Neural cell (in vitro differentiated cells): ENCODE measurements at regions not wholly inside any gene's neighbourhood (a gene's known extent, or its start where the extent isn't known, plus 50 kb on each side); places are given as distances from the start of the nearest gene placed in this dataset.
"Not testable (repeated sequence)": the region's sequence is repeated elsewhere in the genome, so short reads cannot be mapped to it uniquely, and the experiment has no call there.

Experiments used
- H2AFZ ChIP-seq: fragments of 200-600, 300-800 bp; sonication (generic), shearing (Covaris generic); 2 replicates; pipeline ENCODE4 v1.6.0; 2014; ENCODE audit warnings: low read depth, mild to moderate bottlenecking, antibody characterized with exemption, low read length, moderate library complexity
- H3F3A ChIP-seq: fragments of 200-600 bp; shearing (Covaris generic); 2 replicates; pipeline ENCODE4 v1.6.1; 2016; ENCODE audit warnings: mild to moderate bottlenecking, moderate library complexity, mixed read lengths, antibody characterized with exemption, low read length; ENCODE audit not compliant: insufficient read depth, poor library complexity, severe bottlenecking
- H3K27ac ChIP-seq: fragments of 200-600, 300-800 bp; sonication (generic), shearing (Covaris generic); 2 replicates; pipeline ENCODE4 v1.5.1; 2014; ENCODE audit warnings: mild to moderate bottlenecking, low read length, moderate library complexity
- H3K27me3 ChIP-seq: fragments of 300-800, 200-600 bp; sonication (generic), shearing (Covaris generic); 2 replicates; pipeline ENCODE4 v1.6.0; 2014; ENCODE audit warnings: mild to moderate bottlenecking, low read depth, low read length, moderate library complexity; ENCODE audit not compliant: insufficient read depth
- H3K36me3 ChIP-seq: fragments of 300-800, 200-600 bp; sonication (generic), shearing (Covaris generic); 2 replicates; pipeline ENCODE4 v1.5.1; 2014; ENCODE audit warnings: mild to moderate bottlenecking, antibody characterized with exemption, low read length, moderate library complexity; ENCODE audit not compliant: insufficient read depth
- H3K4me2 ChIP-seq: fragments of 300-800, 200-600 bp; sonication (generic), shearing (Covaris generic); 2 replicates; pipeline ENCODE4 v1.6.0; 2014; ENCODE audit warnings: mild to moderate bottlenecking, low read length
- H3K4me3 ChIP-seq: fragments of 300-800, 200-600 bp; sonication (generic), shearing (Covaris generic); 2 replicates; pipeline ENCODE4 v1.5.1; 2014; ENCODE audit warnings: mild to moderate bottlenecking, low read length, moderate library complexity
- H3K79me2 ChIP-seq: fragments of 200-600 bp; shearing (Covaris generic); replicated peaks from 2 replicates; pipeline ENCODE4 v1.6.0; 2014; ENCODE audit warnings: mild to moderate bottlenecking, low read length, moderate library complexity; ENCODE audit not compliant: insufficient read depth
- H3K9ac ChIP-seq: fragments of 300-800, 200-600 bp; sonication (generic), shearing (Covaris generic); 2 replicates; pipeline ENCODE4 v1.6.1; 2016; ENCODE audit warnings: mild to moderate bottlenecking, low read length, mixed read lengths
- H3K9me2 ChIP-seq: fragments of 200-600 bp; shearing (Covaris generic); 2 replicates; pipeline ENCODE4 v1.6.1; 2016; ENCODE audit warnings: mild to moderate bottlenecking, low read length, mixed read lengths; ENCODE audit not compliant: insufficient read depth
- H3K9me3 ChIP-seq: fragments of 200-600, 300-800 bp; sonication (generic), shearing (Covaris generic); 2 replicates; pipeline ENCODE4 v1.6.1; 2016; ENCODE audit warnings: mild to moderate bottlenecking, mixed run types, low read length, moderate library complexity, mixed read lengths
- H4K20me1 ChIP-seq: fragments of 200-600 bp; shearing (Covaris generic); 2 replicates; pipeline ENCODE4 v1.6.1; 2016; ENCODE audit warnings: mild to moderate bottlenecking, mixed run types; ENCODE audit not compliant: insufficient read depth
- EP300 ChIP-seq: fragments of 450-650 bp; conservative IDR thresholded peaks from 2 replicates; pipeline ENCODE4 v1.6.1; 2014; ENCODE audit warnings: antibody characterized with exemption, mild to moderate bottlenecking, moderate library complexity; ENCODE audit not compliant: poor library complexity, severe bottlenecking
- EZH2 ChIP-seq: fragments of 200-600, 300-800 bp; shearing (Covaris generic), sonication (generic); IDR thresholded peaks from 2 replicates; pipeline ENCODE4 v1.6.1; 2014; ENCODE audit warnings: antibody characterized with exemption, low read length, borderline replicate concordance, mild to moderate bottlenecking; ENCODE audit not compliant: insufficient read depth, poor library complexity, severe bottlenecking
- MXI1 ChIP-seq: fragments of 450-650 bp; conservative IDR thresholded peaks from 2 replicates; pipeline ENCODE4 v1.6.1; 2014; ENCODE audit warnings: antibody characterized with exemption, mild to moderate bottlenecking; ENCODE audit not compliant: poor library complexity, severe bottlenecking
- POLR2AphosphoS5 ChIP-seq: IDR thresholded peaks from 2 replicates; pipeline ENCODE4 v1.6.1; 2012
- RAD21 ChIP-seq: fragments of 450-650 bp; conservative IDR thresholded peaks from 2 replicates; pipeline ENCODE4 v1.6.1; 2014; ENCODE audit warnings: antibody characterized with exemption, mild to moderate bottlenecking, moderate library complexity
- SMC3 ChIP-seq: fragments of 450-650 bp; conservative IDR thresholded peaks from 2 replicates; pipeline ENCODE4 v1.6.1; 2014; ENCODE audit warnings: antibody characterized with exemption, mild to moderate bottlenecking, moderate library complexity; ENCODE audit not compliant: poor library complexity
- TAF1 ChIP-seq: IDR thresholded peaks from 2 replicates; pipeline ENCODE4 v1.6.1; 2012; ENCODE audit warnings: low read depth
- TF ChIP-seq, protein P1 (sequence below): IDR thresholded peaks from 2 replicates; pipeline ENCODE4 v1.6.1; 2012; ENCODE audit warnings: borderline replicate concordance
- TF ChIP-seq, protein P2 (sequence below): fragments of 450-650 bp; IDR thresholded peaks from 2 replicates; pipeline ENCODE4 v1.5.1; 2014; ENCODE audit warnings: antibody characterized with exemption, mild to moderate bottlenecking, moderate library complexity; ENCODE audit not compliant: poor library complexity, severe bottlenecking

DNA sequence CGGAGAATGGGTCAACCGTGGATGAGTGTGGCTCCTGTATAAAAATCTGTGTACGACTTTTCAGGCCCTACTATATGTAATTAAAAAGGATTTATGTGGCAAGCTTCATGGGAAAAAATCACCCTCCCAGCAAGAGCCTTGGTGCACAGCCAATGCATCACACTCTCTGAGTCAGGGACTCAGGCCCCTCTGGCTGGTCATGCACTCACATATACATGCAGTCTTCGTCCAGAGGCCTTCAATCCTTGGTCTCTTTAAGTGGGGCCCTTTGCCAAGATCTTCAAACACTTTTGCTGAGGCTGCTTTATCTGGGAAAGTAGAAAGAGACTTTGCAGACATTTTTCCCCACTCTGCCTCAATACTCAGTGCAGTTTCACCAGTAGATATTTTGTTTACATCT is 311.4 kb upstream of the FSTL5 start:
- H4K20me1 ChIP-seq, result no peaks in the 10 kb centered on the region
- no peak overlapping the region for H3K9ac ChIP-seq
- no peak overlapping the region for H2AFZ ChIP-seq
- no peak overlapping the region for H3K27ac ChIP-seq
- H3K9me3 ChIP-seq, result no peaks in the 10 kb centered on the region
- no peaks in the 10 kb centered on the region for H3K79me2 ChIP-seq
- no peak overlapping the region for H3K4me2 ChIP-seq
- H3K4me3 ChIP-seq, result no peak overlapping the region
- H3K9me2 ChIP-seq, result no peaks in the 10 kb centered on the region
- no peaks in the 10 kb centered on the region for H3K36me3 ChIP-seq
- TF ChIP-seq RAD21 (no peak), SMC3 (no peak), POLR2AphosphoS5 (no peak), MXI1 (no peak), TAF1 (no peak), EP300 (no peak), EZH2 (no peak)
- TF ChIP-seq, protein P1, sequence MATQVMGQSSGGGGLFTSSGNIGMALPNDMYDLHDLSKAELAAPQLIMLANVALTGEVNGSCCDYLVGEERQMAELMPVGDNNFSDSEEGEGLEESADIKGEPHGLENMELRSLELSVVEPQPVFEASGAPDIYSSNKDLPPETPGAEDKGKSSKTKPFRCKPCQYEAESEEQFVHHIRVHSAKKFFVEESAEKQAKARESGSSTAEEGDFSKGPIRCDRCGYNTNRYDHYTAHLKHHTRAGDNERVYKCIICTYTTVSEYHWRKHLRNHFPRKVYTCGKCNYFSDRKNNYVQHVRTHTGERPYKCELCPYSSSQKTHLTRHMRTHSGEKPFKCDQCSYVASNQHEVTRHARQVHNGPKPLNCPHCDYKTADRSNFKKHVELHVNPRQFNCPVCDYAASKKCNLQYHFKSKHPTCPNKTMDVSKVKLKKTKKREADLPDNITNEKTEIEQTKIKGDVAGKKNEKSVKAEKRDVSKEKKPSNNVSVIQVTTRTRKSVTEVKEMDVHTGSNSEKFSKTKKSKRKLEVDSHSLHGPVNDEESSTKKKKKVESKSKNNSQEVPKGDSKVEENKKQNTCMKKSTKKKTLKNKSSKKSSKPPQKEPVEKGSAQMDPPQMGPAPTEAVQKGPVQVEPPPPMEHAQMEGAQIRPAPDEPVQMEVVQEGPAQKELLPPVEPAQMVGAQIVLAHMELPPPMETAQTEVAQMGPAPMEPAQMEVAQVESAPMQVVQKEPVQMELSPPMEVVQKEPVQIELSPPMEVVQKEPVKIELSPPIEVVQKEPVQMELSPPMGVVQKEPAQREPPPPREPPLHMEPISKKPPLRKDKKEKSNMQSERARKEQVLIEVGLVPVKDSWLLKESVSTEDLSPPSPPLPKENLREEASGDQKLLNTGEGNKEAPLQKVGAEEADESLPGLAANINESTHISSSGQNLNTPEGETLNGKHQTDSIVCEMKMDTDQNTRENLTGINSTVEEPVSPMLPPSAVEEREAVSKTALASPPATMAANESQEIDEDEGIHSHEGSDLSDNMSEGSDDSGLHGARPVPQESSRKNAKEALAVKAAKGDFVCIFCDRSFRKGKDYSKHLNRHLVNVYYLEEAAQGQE, result no peak
- TF ChIP-seq, protein P2, sequence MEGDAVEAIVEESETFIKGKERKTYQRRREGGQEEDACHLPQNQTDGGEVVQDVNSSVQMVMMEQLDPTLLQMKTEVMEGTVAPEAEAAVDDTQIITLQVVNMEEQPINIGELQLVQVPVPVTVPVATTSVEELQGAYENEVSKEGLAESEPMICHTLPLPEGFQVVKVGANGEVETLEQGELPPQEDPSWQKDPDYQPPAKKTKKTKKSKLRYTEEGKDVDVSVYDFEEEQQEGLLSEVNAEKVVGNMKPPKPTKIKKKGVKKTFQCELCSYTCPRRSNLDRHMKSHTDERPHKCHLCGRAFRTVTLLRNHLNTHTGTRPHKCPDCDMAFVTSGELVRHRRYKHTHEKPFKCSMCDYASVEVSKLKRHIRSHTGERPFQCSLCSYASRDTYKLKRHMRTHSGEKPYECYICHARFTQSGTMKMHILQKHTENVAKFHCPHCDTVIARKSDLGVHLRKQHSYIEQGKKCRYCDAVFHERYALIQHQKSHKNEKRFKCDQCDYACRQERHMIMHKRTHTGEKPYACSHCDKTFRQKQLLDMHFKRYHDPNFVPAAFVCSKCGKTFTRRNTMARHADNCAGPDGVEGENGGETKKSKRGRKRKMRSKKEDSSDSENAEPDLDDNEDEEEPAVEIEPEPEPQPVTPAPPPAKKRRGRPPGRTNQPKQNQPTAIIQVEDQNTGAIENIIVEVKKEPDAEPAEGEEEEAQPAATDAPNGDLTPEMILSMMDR, result no peak
- no peaks in the 10 kb centered on the region for H3K27me3 ChIP-seq
- H3F3A ChIP-seq, result no peaks in the 10 kb centered on the region

DNA sequence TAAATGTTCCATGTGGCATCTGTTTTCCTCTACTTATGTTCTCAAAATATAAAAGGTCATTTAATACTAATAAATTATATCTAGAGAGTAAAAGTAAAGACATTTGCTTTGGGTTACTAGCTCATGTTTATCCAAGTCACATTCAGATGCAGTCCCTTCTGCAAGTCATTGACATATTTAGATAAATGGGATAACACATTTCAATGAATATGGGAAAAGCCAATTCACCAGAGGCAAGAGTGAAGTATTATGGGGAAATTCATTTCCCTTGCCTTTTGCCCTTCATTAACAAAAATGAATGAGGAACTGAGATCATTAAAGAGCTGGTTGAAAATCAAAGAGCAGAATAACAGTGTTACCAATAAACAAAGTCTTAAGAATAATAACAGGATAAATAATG is 306.2 kb upstream of the FSTL5 start:
- Histone ChIP-seq H3K9me3 (no peaks in the 10 kb centered on the region), H3K4me3 (no peak overlapping the region)

DNA sequence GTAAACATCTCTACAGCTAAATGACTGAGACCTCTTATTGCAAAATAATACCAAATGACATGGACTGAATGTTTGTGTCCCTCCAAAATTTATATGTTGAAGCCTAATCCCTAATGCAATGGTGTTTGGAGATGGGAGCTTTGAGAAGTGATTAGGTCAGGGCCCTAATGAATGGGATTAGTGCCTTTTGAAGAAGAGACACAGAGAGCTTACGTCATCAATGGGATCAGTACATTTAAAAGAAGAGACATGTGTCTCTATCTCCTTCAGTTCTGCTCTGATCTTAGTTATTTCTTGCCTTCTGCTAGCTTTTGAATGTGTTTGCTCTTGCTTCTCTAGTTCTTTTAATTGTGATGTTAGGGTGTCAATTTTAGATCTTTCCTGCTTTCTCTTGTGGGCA is 301.6 kb upstream of the FSTL5 start:
- not testable (repeated sequence) for H3K27me3 ChIP-seq, H3F3A ChIP-seq, H3K27ac ChIP-seq, H3K36me3 ChIP-seq, H2AFZ ChIP-seq, H4K20me1 ChIP-seq, H3K9ac ChIP-seq, H3K9me3 ChIP-seq, H3K4me3 ChIP-seq, H3K9me2 ChIP-seq, H3K79me2 ChIP-seq, H3K4me2 ChIP-seq

More for the DNA sequence above, 306.2 kb upstream of the FSTL5 start:
- H3K9ac ChIP-seq, result no peak overlapping the region
- no peak overlapping the region for H3K4me2 ChIP-seq
- no peaks in the 10 kb centered on the region for H3K9me2 ChIP-seq
- no peak overlapping the region for H3K27ac ChIP-seq
- no peak overlapping the region for H2AFZ ChIP-seq
- no peaks in the 10 kb centered on the region for H3K27me3 ChIP-seq
- TF ChIP-seq POLR2AphosphoS5, result no peak
- TF ChIP-seq RAD21, result no peak
- no peak for TF ChIP-seq TAF1
- no peaks in the 10 kb centered on the region for H3F3A ChIP-seq
- H3K79me2 ChIP-seq, result no peaks in the 10 kb centered on the region
- H4K20me1 ChIP-seq, result no peaks in the 10 kb centered on the region
- no peaks in the 10 kb centered on the region for H3K36me3 ChIP-seq
